NCI-H2196 (cell line): ENCODE measurements at regions not wholly inside any gene's neighbourhood (a gene's known extent, or its start where the extent isn't known, plus 50 kb on each side); places are given as distances from the start of the nearest gene placed in this dataset.

ENCODE experiments used
- DNase-seq: peaks from one replicate; lab custom pipeline; 2025; ENCODE audit not compliant: unreplicated experiment; lab: John Stamatoyannopoulos, UW

GRCh38 chr1:106189780-106190179 lies 866.7 kb upstream of the PRMT6 start:
- DNase-seq, result no peak

DNA sequence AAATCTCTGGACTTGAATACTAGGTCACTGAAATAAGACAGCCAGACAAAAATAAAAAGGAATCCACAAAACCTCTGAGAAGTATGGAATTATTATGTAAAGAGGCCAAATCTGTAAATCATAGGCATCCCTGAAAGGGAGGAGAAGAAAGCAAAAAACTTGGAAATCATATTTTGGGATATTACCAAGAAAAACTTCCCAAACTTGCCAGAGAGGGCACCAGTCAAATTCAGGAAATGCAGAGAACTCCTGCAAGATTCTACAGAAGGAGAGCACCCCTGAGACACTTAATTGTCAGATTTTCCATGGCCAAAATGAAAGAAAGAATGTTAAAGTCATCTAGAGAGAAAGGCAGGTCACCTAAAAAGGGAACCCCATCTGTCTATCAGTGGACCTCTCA lies 862.3 kb upstream of the PRMT6 start:
- no peak for DNase-seq

- no peak for DNase-seq
These were observed 855.8 kb upstream of the PRMT6 start for GRCh38 chr1:106200711-106201110.

DNA sequence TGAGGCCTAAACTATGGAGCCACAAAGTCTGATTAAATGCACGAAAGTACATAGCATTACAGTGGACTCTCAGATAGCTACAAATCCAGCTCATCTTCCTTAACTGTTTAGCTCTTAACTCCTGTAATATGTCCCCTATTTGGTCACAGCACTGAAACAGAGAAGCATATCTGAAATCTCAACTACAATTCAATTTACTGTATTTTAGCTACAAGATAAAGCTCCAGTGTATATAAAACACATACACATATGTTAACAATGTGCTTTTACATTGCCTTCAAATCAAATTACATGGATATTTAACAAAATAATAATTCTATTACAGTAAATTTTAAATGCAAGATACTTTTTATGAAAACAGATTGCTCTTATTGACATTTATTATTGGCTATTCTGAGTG lies 849.3 kb upstream of the PRMT6 start:
- DNase-seq, result no peak

DNA sequence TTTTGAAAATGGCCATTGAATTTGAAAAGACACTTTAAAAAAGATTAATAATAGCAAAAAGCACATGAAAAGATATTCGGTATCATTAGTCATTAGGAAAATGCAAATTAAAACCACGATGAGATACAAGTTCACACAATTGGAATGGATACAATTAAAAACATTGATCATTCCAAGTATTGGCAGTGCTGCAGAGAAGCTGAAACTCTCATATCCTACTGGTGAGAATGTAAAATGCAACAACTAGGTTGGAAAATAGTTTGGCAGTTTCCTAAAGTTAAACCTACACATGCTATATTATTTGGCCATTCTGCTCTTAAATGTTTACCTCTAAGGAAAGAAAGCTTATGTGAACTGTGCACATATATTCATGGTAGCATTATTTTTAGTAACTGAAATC lies 838.7 kb upstream of the PRMT6 start:
- DNase-seq, result no peak

DNA sequence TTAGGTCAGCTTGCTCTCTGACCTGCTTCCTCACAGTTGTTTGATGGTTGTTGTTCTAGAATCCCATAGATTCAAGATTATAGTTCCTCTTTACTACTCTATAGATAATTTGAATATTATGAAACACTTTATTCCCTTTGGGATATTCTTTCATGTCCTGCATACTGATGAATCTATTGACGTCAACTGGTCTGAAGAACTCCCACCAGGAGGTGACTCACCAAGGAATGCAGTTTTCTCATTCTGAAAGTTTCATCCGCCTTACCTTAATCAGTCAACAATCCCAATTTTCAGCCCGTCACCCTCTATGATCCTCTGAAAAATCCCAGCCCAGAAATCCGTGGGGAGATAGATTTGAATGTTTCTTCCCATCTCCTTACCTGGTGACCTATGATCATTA lies 834.1 kb upstream of the PRMT6 start:
- DNase-seq, result no peak

DNA sequence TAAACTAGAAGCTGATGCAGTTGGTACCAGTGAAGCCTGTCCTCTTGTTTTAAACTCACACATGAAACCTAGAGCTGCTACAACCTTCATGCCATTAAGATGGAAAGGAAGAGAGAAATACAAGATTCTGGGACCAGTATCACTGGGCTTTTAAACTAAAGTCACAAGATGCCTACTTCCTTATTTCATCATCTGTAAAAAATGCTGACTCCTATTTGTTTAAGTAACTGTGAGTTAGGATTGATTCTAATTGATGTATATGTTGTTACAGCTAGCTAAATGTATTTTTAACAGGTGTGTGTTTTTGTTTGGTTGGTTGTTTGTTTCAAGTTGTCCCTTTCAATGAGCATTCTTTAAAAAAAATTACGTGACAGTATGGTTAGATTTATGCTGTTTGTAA lies 833.3 kb upstream of the PRMT6 start:
- no peak for DNase-seq

GRCh38 chr1:106224426-106224825 lies 832.0 kb upstream of the PRMT6 start:
- no peak for DNase-seq

DNA sequence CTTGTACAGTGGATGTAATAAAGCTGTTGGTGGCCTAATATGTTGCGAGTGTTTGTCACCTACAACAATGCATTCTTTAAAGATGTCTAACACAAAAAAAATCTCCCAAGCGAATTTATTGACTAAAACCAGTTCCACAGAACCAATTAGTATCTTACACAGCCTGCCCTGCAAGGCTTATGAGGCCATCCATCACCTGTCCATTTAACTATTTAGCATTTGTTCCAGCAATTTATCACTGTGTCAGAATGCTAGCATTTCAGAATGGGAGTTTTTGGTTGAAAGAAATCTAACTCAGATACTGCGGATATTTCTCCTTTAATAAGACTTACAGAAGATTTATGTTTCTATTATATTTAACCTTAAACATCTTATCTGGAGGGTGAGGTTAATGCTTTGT lies 831.1 kb upstream of the PRMT6 start:
- no peak for DNase-seq

GRCh38 chr1:106226550-106226949 lies 829.9 kb upstream of the PRMT6 start:
- no peak for DNase-seq

- DNase-seq, result no peak
These were observed 824.3 kb upstream of the PRMT6 start for GRCh38 chr1:106232128-106232527.

GRCh38 chr1:106233511-106233910 lies 823.0 kb upstream of the PRMT6 start:
- DNase-seq, result no peak

- no peak for DNase-seq
These were observed 807.1 kb upstream of the PRMT6 start for GRCh38 chr1:106249365-106249764.

- no peak for DNase-seq
These were observed 806.7 kb upstream of the PRMT6 start for GRCh38 chr1:106249810-106250209.

DNA sequence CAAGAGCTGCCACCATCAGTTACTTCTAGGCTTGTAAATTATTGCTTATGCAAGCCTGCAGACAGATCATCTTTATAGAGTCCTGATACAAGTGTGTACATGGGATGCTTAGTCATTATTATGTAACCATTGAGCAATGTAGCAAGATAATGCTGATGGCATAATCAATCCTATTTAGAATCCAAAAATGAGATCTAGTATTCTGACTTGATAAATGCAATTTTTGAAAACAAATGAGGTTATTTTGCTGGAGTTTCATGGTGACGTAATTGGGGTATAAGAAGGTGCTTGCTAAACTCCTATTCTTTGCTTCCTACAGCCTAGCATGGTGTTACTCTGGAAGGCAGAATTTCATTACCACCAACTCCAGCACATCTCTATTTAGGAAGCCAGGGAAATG lies 801.7 kb upstream of the PRMT6 start:
- DNase-seq, result no peak

DNA sequence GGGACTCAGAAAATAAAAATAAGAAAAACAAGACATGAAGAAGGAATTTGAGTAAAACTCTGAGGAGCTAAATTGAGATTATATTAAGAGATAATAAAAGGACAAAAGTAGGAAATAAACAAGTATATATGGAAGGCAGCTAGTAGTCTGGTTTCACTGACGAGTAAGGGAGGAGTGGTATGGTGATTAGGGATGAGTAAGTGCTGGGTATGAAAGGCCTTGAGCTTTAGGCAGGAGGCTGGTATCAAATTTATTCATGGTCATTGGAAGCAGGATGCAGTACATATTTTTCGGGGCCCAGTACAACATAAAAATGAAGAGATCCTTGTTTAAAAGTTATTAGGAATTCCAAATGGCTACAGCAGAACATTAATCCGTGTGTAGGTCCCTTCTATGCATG lies 789.7 kb upstream of the PRMT6 start:
- no peak for DNase-seq

GRCh38 chr1:106268070-106268469 lies 788.4 kb upstream of the PRMT6 start:
- no peak for DNase-seq

DNA sequence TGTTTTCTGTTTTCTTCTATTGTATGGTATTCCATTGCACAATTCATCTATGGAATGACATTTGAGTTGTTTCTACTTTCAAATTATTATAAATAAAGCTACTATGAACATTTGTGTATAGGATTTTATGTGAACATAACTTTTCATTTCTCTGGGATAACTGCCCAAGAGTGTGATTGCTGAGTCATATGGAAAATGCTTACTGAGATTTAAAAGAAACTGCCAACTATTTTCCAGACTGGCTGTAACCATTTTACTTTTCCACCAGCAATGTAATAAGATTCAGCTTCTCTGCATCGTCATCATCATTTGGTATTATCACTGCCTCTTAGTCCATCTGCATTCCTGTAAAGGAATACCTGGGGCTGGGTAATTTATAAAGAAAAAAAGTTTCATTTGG lies 779.6 kb upstream of the PRMT6 start:
- DNase-seq, result no peak

DNA sequence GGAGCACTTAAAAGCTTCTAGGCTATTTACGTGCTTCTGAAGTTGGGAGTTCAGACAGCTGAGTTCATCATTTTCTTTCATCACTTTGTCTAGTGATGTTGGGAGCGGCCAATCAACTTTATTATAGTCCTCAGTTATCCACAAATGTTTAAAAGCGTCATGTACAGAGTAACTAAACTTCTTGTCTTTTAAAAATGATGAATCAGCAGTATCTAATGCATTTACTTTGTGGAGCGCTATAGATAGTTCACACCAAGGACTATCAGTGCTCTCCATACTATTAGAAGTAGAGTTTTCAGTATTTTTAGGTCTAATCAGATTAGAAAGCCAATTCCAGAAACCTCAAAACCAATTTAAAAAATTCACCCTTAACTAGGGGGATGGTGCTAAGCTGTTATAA lies 778.7 kb upstream of the PRMT6 start:
- DNase-seq, result no peak

GRCh38 chr1:106278716-106279115 lies 777.8 kb upstream of the PRMT6 start:
- no peak for DNase-seq

- no peak for DNase-seq
These were observed 767.1 kb upstream of the PRMT6 start for GRCh38 chr1:106289265-106289928.

DNA sequence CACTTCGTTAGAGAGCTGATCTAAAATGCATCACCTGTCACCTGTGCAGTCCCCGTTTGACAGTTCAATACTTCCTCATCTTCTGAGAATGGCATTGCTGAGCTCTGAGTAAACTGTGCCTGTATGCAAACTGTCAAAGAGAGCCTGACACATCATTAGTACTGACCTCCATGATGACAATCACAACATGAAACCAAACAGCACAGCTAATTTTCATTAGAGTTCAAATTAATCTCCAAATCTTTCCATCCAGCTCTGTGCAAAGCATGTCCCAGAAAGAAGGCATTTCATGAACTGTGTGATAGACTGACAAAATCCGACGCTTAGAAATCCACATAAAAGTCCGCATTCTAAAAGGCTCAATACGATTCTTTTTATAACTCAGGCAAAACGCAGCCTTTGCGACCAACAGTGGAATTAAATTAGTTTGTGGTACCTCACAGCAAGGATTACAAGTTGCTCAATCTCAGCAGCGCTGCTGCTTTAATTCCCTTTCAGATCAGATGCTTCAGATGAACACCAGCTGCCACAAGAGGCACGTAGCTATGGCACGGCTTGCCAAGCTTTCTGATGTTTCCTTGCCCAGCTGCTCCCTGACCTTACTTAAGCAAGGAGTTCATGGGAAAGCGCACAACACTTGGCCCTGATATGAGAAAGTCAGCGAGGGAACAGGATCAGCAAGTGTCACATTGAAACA lies 765.5 kb upstream of the PRMT6 start:
- DNase-seq, result no peak

DNA sequence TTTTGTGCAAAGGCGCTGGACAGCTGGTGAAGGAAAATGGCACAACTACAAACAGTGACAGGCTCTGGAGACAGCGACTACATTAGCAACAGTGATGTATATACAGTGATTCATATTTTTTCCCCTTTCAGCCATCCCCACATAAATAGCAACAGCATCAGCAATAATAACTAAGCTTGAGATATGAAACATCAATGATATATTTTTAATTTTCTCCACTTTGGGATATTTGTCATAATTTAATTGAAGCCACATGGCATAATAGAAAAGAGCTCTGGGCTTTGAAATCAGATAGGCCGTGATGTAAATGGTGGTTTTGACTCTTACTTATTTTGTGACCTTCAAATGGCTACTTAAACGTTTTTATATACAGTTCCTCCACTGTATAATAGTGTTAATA lies 764.3 kb upstream of the PRMT6 start:
- no peak for DNase-seq
